IPS-18c (cell line): ENCODE measurements at regions not wholly inside any gene's neighbourhood (a gene's known extent, or its start where the extent isn't known, plus 50 kb on each side); places are given as distances from the start of the nearest gene placed in this dataset.
"Not testable (repeated sequence)": the region's sequence is repeated elsewhere in the genome, so short reads cannot be mapped to it uniquely, and the experiment has no call there.

Source experiments
- H3K4me3 ChIP-seq: 2 replicates; pipeline ENCODE4 v1.7.0; 2013; ENCODE audit warnings: low read depth, mild to moderate bottlenecking, low read length, moderate library complexity; ENCODE audit not compliant: insufficient read depth
- H3K9me3 ChIP-seq: one replicate; pipeline ENCODE4 v1.6.1; 2013; ENCODE audit warnings: mild to moderate bottlenecking, low read length, moderate library complexity; ENCODE audit not compliant: control insufficient read depth, insufficient read depth

GRCh38 chr18:34331343-34331742 is 106.6 kb upstream of the NOL4 start:
- H3K4me3 ChIP-seq, H3K9me3 ChIP-seq: not testable (repeated sequence)

DNA sequence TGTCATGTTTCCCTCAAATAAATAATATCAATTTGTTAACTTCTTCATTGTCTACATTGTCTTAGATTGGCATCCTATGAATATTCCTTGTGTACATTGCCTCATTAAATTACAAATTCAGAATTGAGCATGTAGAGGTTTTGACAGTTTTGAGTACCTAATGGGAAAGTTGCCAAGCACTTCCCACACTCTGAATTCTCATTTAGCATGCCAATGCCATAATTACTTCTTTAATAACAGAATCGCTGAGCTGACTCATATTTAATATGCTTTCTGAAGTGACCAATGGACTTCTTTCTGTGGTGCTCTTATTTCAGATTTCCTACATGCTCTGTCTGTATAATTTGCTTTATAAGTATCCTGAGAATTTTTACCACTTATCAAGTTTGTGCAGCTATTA is 114.4 kb upstream of the NOL4 start:
- no peak overlapping the region for H3K4me3 ChIP-seq
- H3K9me3 ChIP-seq, result no peaks in the 10 kb centered on the region

GRCh38 chr18:34342960-34343359 is 118.2 kb upstream of the NOL4 start:
- Histone ChIP-seq H3K9me3 (no peaks in the 10 kb centered on the region), H3K4me3 (no peak overlapping the region)

DNA sequence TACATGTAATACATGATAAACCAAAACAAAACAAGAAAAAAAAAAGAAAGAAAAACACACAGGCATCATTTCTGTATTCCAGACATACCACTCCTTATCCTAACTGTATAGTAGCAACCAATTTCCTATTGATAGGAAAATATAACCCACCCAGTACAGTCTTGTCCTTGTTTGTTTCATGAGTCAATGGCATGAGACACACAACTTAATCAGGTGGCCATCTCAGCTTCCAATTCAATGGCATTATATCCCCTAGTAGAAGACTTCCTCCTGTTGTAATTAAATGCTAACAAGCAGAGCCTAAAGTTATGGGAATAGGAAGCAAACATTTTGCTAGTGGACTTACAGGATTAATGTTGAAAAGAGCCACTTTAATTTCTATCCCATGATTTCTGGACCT is 121.0 kb upstream of the NOL4 start:
- H3K4me3 ChIP-seq, result no peak overlapping the region
- no peaks in the 10 kb centered on the region for H3K9me3 ChIP-seq

GRCh38 chr18:34350778-34351177 is 126.1 kb upstream of the NOL4 start:
- Histone ChIP-seq H3K4me3 (no peak overlapping the region), H3K9me3 (peaks cover 3% of the 10 kb centered on the region)

DNA sequence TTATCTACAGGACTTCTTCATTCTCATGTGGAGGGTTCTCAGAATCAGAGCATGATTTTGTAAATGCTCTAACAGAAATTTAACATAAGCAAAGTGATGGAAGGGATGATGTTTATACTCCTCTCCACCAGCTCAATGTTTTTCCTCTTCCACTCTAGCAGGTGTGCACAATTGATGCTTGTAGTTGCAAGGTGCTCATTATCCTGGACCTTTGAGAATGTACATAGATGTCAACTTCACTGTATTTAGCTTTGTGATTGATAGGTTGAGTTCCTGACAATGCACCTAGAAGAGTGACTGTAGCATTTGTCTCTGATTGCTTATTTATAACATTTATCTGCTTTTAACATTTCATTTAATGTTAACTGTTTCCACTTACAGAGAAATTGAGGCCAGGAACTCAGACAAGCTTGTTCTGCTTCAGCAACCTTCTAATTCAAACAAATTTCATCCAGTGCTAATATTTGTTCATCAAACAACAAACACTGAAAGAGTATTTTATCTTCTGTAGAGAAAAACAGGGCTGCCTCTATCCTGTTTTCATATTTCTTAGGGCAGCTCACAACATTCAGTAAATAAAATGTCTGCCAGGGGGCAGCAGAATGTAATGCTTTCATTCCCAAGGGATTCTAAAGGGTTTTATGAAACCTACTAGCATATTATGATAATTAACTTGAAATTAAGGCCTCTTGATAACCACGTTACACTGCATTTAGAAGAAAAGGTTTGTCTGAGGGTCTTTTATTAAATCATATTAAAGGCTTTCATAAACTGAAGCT is 127.9 kb upstream of the NOL4 start:
- Histone ChIP-seq H3K4me3 (no peak overlapping the region), H3K9me3 (peaks cover 3% of the 10 kb centered on the region)

GRCh38 chr18:34354351-34354750 is 129.6 kb upstream of the NOL4 start:
- Histone ChIP-seq H3K4me3 (no peak overlapping the region), H3K9me3 (peaks cover 3% of the 10 kb centered on the region)

DNA sequence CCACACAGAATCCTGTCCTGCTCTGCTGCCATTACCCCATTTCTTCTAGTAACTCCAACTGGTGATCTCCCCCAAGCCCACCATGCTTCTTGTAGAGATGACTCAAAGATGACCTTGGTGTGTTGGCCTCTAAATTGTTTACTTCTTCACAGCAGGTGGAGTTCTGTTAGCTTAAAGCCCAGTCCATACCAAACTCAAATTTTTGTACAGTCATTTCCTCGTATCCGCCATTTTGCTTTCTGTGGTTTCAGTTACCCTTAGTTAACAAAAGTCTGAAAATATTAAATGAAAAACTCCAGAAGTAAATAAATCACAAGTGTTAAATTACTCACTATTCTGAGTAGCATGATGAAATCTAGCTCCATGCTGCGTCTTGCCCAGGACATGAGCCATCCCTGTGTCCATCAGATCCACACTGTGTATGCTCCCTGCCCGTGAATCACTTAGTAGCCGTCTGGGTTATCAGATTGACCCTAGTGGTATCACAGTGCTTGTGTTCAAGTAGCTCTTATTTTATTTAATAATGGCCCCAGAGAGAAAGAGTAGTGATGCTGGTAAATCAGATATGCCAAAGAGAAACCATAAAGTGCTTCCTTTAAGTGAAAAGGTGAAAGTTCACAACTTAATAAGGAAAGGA is 133.3 kb upstream of the NOL4 start:
- Histone ChIP-seq H3K4me3 (no peak overlapping the region), H3K9me3 (peaks cover 3% of the 10 kb centered on the region)

- H3K4me3 ChIP-seq, result no peak overlapping the region
- peaks cover 3% of the 10 kb centered on the region for H3K9me3 ChIP-seq
Measured at GRCh38 chr18:34358923-34359322, 134.2 kb upstream of the NOL4 start.

- Histone ChIP-seq H3K9me3 (no peaks in the 10 kb centered on the region), H3K4me3 (no peak overlapping the region)
Measured at GRCh38 chr18:34364699-34365098, 140.0 kb upstream of the NOL4 start.

- H3K4me3 ChIP-seq, result no peak overlapping the region
- no peaks in the 10 kb centered on the region for H3K9me3 ChIP-seq
Measured at GRCh38 chr18:34370704-34371395, 146.1 kb upstream of the NOL4 start.

DNA sequence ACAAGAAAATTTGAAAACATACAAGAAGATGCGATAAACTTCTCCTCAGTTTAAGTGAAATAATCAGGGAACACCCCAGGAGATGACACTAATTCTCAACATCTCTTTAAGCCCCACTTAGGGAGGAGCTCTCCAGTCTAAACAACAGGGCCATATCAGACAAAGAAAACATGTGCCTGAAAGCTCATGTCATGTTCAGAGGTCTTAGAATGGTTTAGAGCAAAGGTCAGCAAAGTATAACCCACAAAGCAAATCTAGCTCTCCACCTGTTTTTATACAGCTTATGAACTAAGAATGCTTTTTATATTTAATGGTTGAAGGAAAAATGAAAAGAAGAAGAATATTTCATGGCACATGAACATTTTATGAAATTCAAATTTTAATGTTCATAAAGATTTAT is 155.6 kb upstream of the NOL4 start:
- Histone ChIP-seq H3K4me3 (no peak overlapping the region), H3K9me3 (no peaks in the 10 kb centered on the region)

DNA sequence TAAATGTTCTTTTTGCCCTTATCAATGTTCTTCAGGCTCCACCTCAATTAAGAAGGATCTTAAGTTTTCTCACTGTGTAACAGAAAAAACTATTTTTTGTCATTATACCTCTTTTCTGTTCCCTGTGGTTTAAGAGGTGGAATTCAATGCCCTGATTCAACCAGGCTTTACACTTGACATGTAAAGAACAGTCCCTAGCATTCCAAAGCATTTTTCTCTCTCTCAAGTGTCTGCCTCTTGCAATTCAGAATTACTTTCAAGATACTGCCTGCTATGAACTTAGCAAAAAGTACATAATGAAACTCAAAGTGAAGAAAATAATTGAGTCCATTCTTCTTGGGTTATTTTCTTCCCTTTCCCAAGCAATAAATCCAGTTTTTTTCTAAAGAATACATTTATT is 160.6 kb upstream of the NOL4 start:
- H3K4me3 ChIP-seq, result no peak overlapping the region
- H3K9me3 ChIP-seq, result no peaks in the 10 kb centered on the region

DNA sequence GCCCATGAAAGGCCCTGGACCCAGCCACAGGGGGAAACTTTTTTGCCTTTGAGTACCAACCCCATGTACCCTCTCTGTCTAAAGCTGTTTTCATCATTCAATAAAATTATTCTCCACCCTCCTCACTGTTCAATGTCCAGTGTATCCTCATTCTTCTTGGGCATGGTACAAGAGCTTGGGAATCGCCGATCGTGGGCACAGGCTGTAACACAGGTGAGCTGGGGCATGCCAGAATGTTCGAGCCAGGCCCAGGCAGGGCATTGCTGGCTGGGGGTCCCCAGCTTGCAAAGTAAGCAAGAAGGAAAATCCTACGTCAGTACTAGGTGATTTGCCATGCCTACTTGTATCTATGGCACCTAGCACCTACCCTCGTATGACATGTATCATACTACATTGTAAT is 162.1 kb upstream of the NOL4 start:
- H3K9me3 ChIP-seq, result no peaks in the 10 kb centered on the region

GRCh38 chr18:34397286-34397896 is 172.7 kb upstream of the NOL4 start:
- Histone ChIP-seq H3K4me3 (no peak overlapping the region), H3K9me3 (no peaks in the 10 kb centered on the region)

More for the DNA sequence above, 162.1 kb upstream of the NOL4 start:
- H3K4me3 ChIP-seq, result no peak overlapping the region

DNA sequence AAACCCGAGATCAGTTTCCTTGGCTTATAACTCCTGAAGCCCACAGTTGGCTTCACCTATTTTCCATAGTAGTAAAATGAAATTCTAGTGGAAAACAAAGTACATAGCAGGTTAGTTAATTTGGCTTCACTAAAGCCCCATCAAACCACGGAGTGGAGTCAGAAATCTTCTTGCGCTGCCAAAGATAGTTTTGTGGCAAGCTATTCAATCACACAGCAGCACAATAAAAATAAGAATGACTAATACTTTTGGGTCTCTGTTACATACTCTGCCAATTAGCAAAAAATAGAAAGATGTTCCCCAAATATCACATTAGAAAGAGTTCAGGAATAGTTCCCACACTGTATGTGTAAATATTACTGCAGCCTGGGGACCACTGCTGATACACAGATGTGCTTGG is 175.2 kb upstream of the NOL4 start:
- Histone ChIP-seq H3K9me3 (no peaks in the 10 kb centered on the region), H3K4me3 (no peak overlapping the region)

DNA sequence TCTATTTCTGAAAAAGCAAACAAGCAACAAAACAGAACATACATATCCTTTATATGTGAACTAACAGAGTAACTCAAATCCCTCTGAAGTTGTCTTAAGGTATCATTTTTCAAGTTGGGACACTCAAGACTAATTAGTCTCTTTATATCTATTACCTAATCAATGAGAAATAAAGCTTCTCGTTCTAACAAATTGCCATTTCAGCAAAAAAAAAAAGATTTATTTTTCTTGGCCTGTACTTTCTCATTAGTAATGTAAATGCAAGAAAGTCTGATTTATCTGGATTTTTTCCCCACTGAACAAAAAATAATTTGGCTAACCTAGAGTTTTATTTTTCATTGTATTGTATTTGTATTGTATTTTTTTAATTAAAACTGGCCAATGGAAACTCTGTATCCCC is 176.1 kb upstream of the NOL4 start:
- Histone ChIP-seq H3K9me3 (no peaks in the 10 kb centered on the region), H3K4me3 (no peak overlapping the region)

DNA sequence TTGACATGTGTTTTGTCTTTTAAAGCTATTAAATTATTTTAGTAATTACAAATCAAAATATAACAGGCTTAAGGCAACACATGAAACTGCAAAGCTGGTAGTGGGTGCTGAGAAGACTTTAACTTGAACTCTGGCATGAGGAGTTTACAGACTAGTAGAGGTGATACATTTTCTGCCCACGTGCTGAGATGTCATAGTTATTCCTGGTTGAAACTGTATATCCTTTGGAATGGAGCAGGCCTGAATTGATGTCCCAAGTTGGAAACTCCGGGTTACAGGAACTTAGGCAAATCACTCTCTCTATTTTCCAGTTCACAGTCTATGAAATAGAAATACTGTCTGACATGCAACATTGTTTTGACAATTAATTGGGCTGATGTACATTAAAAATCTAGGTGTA is 177.1 kb upstream of the NOL4 start:
- no peak overlapping the region for H3K4me3 ChIP-seq

More for the DNA sequence above, 177.1 kb upstream of the NOL4 start:
- no peaks in the 10 kb centered on the region for H3K9me3 ChIP-seq
